B cell (primary cell): ENCODE measurements at regions not wholly inside any gene's neighbourhood (a gene's known extent, or its start where the extent isn't known, plus 50 kb on each side); places are given as distances from the start of the nearest gene placed in this dataset.

Experiments used
- ATAC-seq: fragments of 200-7000 bp; cut with Tn5 transposase; one replicate; pipeline ENCODE4 v1.10.0; 2021; ENCODE audit warnings: low read depth, mild to moderate bottlenecking, moderate number of reproducible peaks, moderate library complexity
- CTCF ChIA-PET: fragments of 350-600 bp; sonication (Branson Sonifier 250); formaldehyde crosslinking; loops from one replicate; lab custom pipeline; 2021; ENCODE audit warnings: antibody characterized with exemption, inconsistent platforms; lab: Charles Lee
- POLR2A ChIA-PET: fragments of 350-600 bp; sonication (Branson Sonifier 250); formaldehyde crosslinking; loops from one replicate; lab custom pipeline; 2021; ENCODE audit warnings: antibody characterized with exemption; lab: Charles Lee
- DNase-seq: peaks from one replicate; pipeline ENCODE4 v3.0.0; 2013
- H2AFZ ChIP-seq: 2 replicates; pipeline ENCODE4 v1.6.1; 2012; ENCODE audit warnings: mild to moderate bottlenecking, low read depth, low read length; ENCODE audit not compliant: insufficient read depth, poor library complexity, severe bottlenecking
- H3K27ac ChIP-seq, 2 donors: 1 replicate in 1 of 2; 2 replicates in 1 of 2; pipeline ENCODE4 v1.5.1; 2012 to 2013; ENCODE audit warnings: low read length in 2 of 2, mild to moderate bottlenecking in 2 of 2, moderate library complexity in 1 of 2
- H3K27me3 ChIP-seq, 4 experiments: fragments of 200-600 bp in 1 of 4; sonication (generic) in 1 of 4; replicated peaks in 1 of 4; 1 replicate in 2 of 4; 2 replicates in 2 of 4; pipeline versions ENCODE4 v1.6.1 to v1.7.0; 2013 to 2016; ENCODE audit warnings: low read length in 3 of 4, mild to moderate bottlenecking in 2 of 4, mixed read lengths in 1 of 4, moderate library complexity in 1 of 4; ENCODE audit not compliant: insufficient read depth in 4 of 4, control insufficient read depth in 3 of 4; ENCODE audit errors: control extremely low read depth in 1 of 4
- H3K36me3 ChIP-seq, 2 experiments: replicated peaks in 1 of 2; 1 replicate in 1 of 2; 2 replicates in 1 of 2; pipeline versions ENCODE4 v1.6.1 to v1.7.1; 2013; ENCODE audit warnings: low read length in 1 of 2; ENCODE audit not compliant: insufficient read depth in 2 of 2, control insufficient read depth in 1 of 2; ENCODE audit errors: control extremely low read depth in 1 of 2, extremely low read depth in 1 of 2
- H3K4me1 ChIP-seq, 2 donors: fragments of 200-600 bp in 1 of 2; sonication (generic) in 1 of 2; 1 replicate in 1 of 2; 2 replicates in 1 of 2; pipeline versions ENCODE4 v1.5.1 to v1.6.1; 2013 to 2017; ENCODE audit warnings: low read length in 2 of 2; ENCODE audit not compliant: control insufficient read depth in 2 of 2, insufficient read depth in 2 of 2
- H3K4me2 ChIP-seq: replicated peaks from 2 replicates; pipeline ENCODE3; 2012; ENCODE audit warnings: mild to moderate bottlenecking, low read depth, low read length; ENCODE audit not compliant: poor library complexity, severe bottlenecking
- H3K4me3 ChIP-seq, 5 experiments: fragments of 200-600 bp in 1 of 5; sonication (generic) in 1 of 5; 1 replicate in 3 of 5; 2 replicates in 2 of 5; pipeline versions ENCODE4 v1.5.1 to v1.7.0; 2011 to 2016; ENCODE audit warnings: low read length in 4 of 5, mild to moderate bottlenecking in 4 of 5, low read depth in 2 of 5, control low read depth in 1 of 5, moderate library complexity in 1 of 5; ENCODE audit not compliant: insufficient read depth in 1 of 5; ENCODE audit errors: control extremely low read depth in 1 of 5, extremely low read depth in 1 of 5
- H3K79me2 ChIP-seq: fragments of 200-600 bp; sonication (generic); one replicate; pipeline ENCODE4 v1.6.0; 2016; ENCODE audit warnings: low read length; ENCODE audit not compliant: control insufficient read depth, insufficient read depth
- H3K9ac ChIP-seq: fragments of 200-600 bp; sonication (generic); 2 replicates; pipeline ENCODE4 v1.6.1; 2017; ENCODE audit warnings: mild to moderate bottlenecking, low read length, moderate library complexity
- H3K9me3 ChIP-seq, 3 donors: one replicate each; pipeline versions ENCODE4 v1.6.1 to v1.7.1; 2013; ENCODE audit warnings: low read length in 2 of 3; ENCODE audit not compliant: control insufficient read depth in 2 of 3, insufficient read depth in 1 of 3; ENCODE audit errors: control extremely low read depth in 1 of 3
- H4K20me1 ChIP-seq: 2 replicates; pipeline ENCODE4 v1.6.0; 2012; ENCODE audit warnings: mild to moderate bottlenecking, low read length; ENCODE audit not compliant: insufficient read depth, control insufficient read depth, poor library complexity, severe bottlenecking
- H3K27ac Mint-ChIP-seq: one replicate; pipeline ENCODE4 v1.8.0; 2021; ENCODE audit warnings: mixed read lengths
- H3K27me3 Mint-ChIP-seq: one replicate; pipeline ENCODE4 v1.8.0; 2021; ENCODE audit warnings: mixed read lengths
- H3K4me1 Mint-ChIP-seq: one replicate; pipeline ENCODE4 v1.8.0; 2021; ENCODE audit warnings: mixed read lengths
- H3K4me3 Mint-ChIP-seq: one replicate; pipeline ENCODE4 v1.8.0; 2021; ENCODE audit warnings: mixed read lengths
- H3K9me3 Mint-ChIP-seq: one replicate; pipeline ENCODE4 v1.8.0; 2022; ENCODE audit warnings: mixed read lengths; ENCODE audit not compliant: insufficient read depth
- CTCF ChIP-seq: fragments of 200-600 bp; IDR thresholded peaks from one replicate; pipeline ENCODE4 v1.8.0; 2022; ENCODE audit warnings: antibody characterized with exemption, mild to moderate bottlenecking
- EZH2 ChIP-seq: IDR thresholded peaks from 2 replicates; pipeline ENCODE4 v1.6.1; 2012; ENCODE audit warnings: borderline replicate concordance, low read depth, mild to moderate bottlenecking, moderate library complexity, low read length; ENCODE audit not compliant: insufficient read depth, poor library complexity, severe bottlenecking
- WGBS: methylation state at CpG from one replicate; pipeline ENCODE4 v1.1.5; 2013; ENCODE audit warnings: missing lambda C conversion rate; ENCODE audit not compliant: insufficient coverage; 5-methylcytosine and 5-hydroxymethylcytosine counted together
- intact Hi-C: fragments of 100-400 bp; cut with micrococcal nuclease; formaldehyde crosslinking; loops from one replicate; pipeline ENCODE4 v1.10.0; 2022

GRCh38 chr3:145812391-145812790, 348.6 kb downstream of the PLOD2 start:
- TF ChIP-seq CTCF (no peak), EZH2 (no peak)
- ATAC-seq, result no peak
- H3K9me3 Mint-ChIP-seq, result no peaks in the 10 kb centered on the region
- H3K4me1 Mint-ChIP-seq, result no peaks in the 10 kb centered on the region
- Histone ChIP-seq H3K36me3 (no peaks in the 10 kb centered on the region), H3K4me2 (no peak overlapping the region), H3K9ac (no peak overlapping the region), H3K4me1 (no peaks in the 10 kb centered on the region), H3K27me3 (no peaks in the 10 kb centered on the region), H3K9me3 (no peaks in the 10 kb centered on the region), H3K27ac (no peak overlapping the region), H3K4me3 (no peak overlapping the region), H4K20me1 (no peaks in the 10 kb centered on the region), H2AFZ (no peak overlapping the region), H3K79me2 (no peaks in the 10 kb centered on the region)
- intact Hi-C loops, result no loop called here
- POLR2A ChIA-PET, result no interaction called here
- H3K27ac Mint-ChIP-seq, result no peak overlapping the region
- CTCF ChIA-PET, result no interaction called here
- no peak overlapping the region for H3K4me3 Mint-ChIP-seq
- no peak for DNase-seq
- no CpG with 5 or more reads among the region's 5 CpGs for WGBS
- H3K27me3 Mint-ChIP-seq, result no peaks in the 10 kb centered on the region

- H3K79me2 ChIP-seq, result no peaks in the 10 kb centered on the region
- no peaks in the 10 kb centered on the region for H4K20me1 ChIP-seq
- intact Hi-C loops, result no loop called here
- no peak overlapping the region for H3K4me3 Mint-ChIP-seq
- no peak overlapping the region for H3K4me3 ChIP-seq
- H3K9me3 ChIP-seq, result peaks cover 0 to 2% (median 0%) of the 10 kb centered on the region in 3 donors
- no peak overlapping the region for H3K27ac ChIP-seq
- no CpG with 5 or more reads among the region's 3 CpGs for WGBS
- ATAC-seq, result no peak
- no peaks in the 10 kb centered on the region for H3K4me1 Mint-ChIP-seq
- H3K27me3 Mint-ChIP-seq, result no peaks in the 10 kb centered on the region
- H2AFZ ChIP-seq, result no peak overlapping the region
- H3K9me3 Mint-ChIP-seq, result no peaks in the 10 kb centered on the region
- DNase-seq, result no peak
- POLR2A ChIA-PET, result no interaction called here
- no peaks in the 10 kb centered on the region for H3K27me3 ChIP-seq
- H3K27ac Mint-ChIP-seq, result no peak overlapping the region
- H3K36me3 ChIP-seq, result no peaks in the 10 kb centered on the region
- H3K4me2 ChIP-seq, result no peak overlapping the region
- no peak overlapping the region for H3K9ac ChIP-seq
- H3K4me1 ChIP-seq, result no peaks in the 10 kb centered on the region
- CTCF ChIA-PET, result no interaction called here
- no peak for TF ChIP-seq CTCF
- no peak for TF ChIP-seq EZH2
Measured at GRCh38 chr3:145815707-145816413, 345.1 kb downstream of the PLOD2 start.
